DMS79 treated with DMSO at 0.1 percent for 48 hours (cell line): ENCODE measurements at regions not wholly inside any gene's neighbourhood (a gene's known extent, or its start where the extent isn't known, plus 50 kb on each side); places are given as distances from the start of the nearest gene placed in this dataset.
"Not testable (repeated sequence)": the region's sequence is repeated elsewhere in the genome, so short reads cannot be mapped to it uniquely, and the experiment has no call there.

Experiments used
- DNase-seq: peaks from one replicate; lab custom pipeline; 2025; lab: John Stamatoyannopoulos, UW

- no peak for DNase-seq
Measured at GRCh38 chr12:67759829-67760228, 111.3 kb downstream of the DYRK2 start.

GRCh38 chr12:67760586-67761275, 112.2 kb downstream of the DYRK2 start:
- no peak for DNase-seq

GRCh38 chr12:67761566-67761965, 113.0 kb downstream of the DYRK2 start:
- no peak for DNase-seq

GRCh38 chr12:67764055-67764454, 115.5 kb downstream of the DYRK2 start:
- DNase-seq: no peak

GRCh38 chr12:67764946-67765619, 116.5 kb downstream of the DYRK2 start:
- DNase-seq: peak; percentile 51

GRCh38 chr12:67765776-67766766, 117.5 kb downstream of the DYRK2 start:
- DNase-seq: no peak

- no peak for DNase-seq
Measured at GRCh38 chr12:67772267-67773169, 124.0 kb downstream of the DYRK2 start.

- DNase-seq: no peak
Measured at GRCh38 chr12:67773896-67774295, 125.4 kb downstream of the DYRK2 start.

- no peak for DNase-seq
Measured at GRCh38 chr12:67774983-67775587, 126.5 kb downstream of the DYRK2 start.

GRCh38 chr12:67780580-67781084, 132.1 kb downstream of the DYRK2 start:
- no peak for DNase-seq

GRCh38 chr12:67782573-67782972, 134.0 kb downstream of the DYRK2 start:
- no peak for DNase-seq

- no peak for DNase-seq
Measured at GRCh38 chr12:67783393-67783792, 134.8 kb downstream of the DYRK2 start.

GRCh38 chr12:67784831-67785230, 136.3 kb downstream of the DYRK2 start:
- no peak for DNase-seq

GRCh38 chr12:67786086-67786485, 137.5 kb downstream of the DYRK2 start:
- no peak for DNase-seq

- DNase-seq: no peak
Measured at GRCh38 chr12:67788118-67788517, 139.6 kb downstream of the DYRK2 start.

GRCh38 chr12:67789266-67789665, 140.7 kb downstream of the DYRK2 start:
- DNase-seq: no peak

- no peak for DNase-seq
Measured at GRCh38 chr12:67790660-67791059, 142.1 kb downstream of the DYRK2 start.

GRCh38 chr12:67791362-67791761, 142.8 kb downstream of the DYRK2 start:
- not testable (repeated sequence) for DNase-seq

- no peak for DNase-seq
Measured at GRCh38 chr12:67792185-67792584, 143.6 kb downstream of the DYRK2 start.

- DNase-seq: no peak
Measured at GRCh38 chr12:67794161-67794560, 145.6 kb downstream of the DYRK2 start.

- no peak for DNase-seq
Measured at GRCh38 chr12:67795236-67795635, 146.7 kb downstream of the DYRK2 start.
